Hematopoietic multipotent progenitor cell treated with erythropoietin and hydrocortisone succinate and interleukin-3 and kit ligand, for 6 days (in vitro differentiated cells): ENCODE measurements at regions not wholly inside any gene's neighbourhood (a gene's known extent, or its start where the extent isn't known, plus 50 kb on each side); places are given as distances from the start of the nearest gene placed in this dataset.

Experiments used
- DNase-seq: peaks from one replicate; pipeline ENCODE4 v3.0.0-alpha.2; 2015

- DNase-seq, result peak; percentile 38
Observed at GRCh38 chr7:85630904-85631600, 444.2 kb upstream of the SEMA3D start.

- DNase-seq, result no peak
Observed at GRCh38 chr7:85627791-85628586, 441.1 kb upstream of the SEMA3D start.

GRCh38 chr7:85622059-85622458 is 435.2 kb upstream of the SEMA3D start:
- DNase-seq, result no peak

GRCh38 chr7:85620936-85621685 is 434.3 kb upstream of the SEMA3D start:
- peak; percentile 65 for DNase-seq

- DNase-seq, result no peak
Observed at GRCh38 chr7:85619236-85619635, 432.4 kb upstream of the SEMA3D start.

- DNase-seq, result no peak
Observed at GRCh38 chr7:85614684-85615083, 427.8 kb upstream of the SEMA3D start.

- DNase-seq, result no peak
Observed at GRCh38 chr7:85612514-85612913, 425.7 kb upstream of the SEMA3D start.

GRCh38 chr7:85608804-85609203 is 421.9 kb upstream of the SEMA3D start:
- no peak for DNase-seq

GRCh38 chr7:85602196-85602595 is 415.3 kb upstream of the SEMA3D start:
- no peak for DNase-seq

- no peak for DNase-seq
Observed at GRCh38 chr7:85600395-85600794, 413.5 kb upstream of the SEMA3D start.

GRCh38 chr7:85596827-85597226 is 410.0 kb upstream of the SEMA3D start:
- no peak for DNase-seq

- no peak for DNase-seq
Observed at GRCh38 chr7:85595750-85596178, 408.9 kb upstream of the SEMA3D start.

- DNase-seq, result no peak
Observed at GRCh38 chr7:85593355-85593754, 406.5 kb upstream of the SEMA3D start.

GRCh38 chr7:85587785-85588184 is 400.9 kb upstream of the SEMA3D start:
- DNase-seq, result no peak

- no peak for DNase-seq
Observed at GRCh38 chr7:85586091-85586490, 399.2 kb upstream of the SEMA3D start.

- no peak for DNase-seq
Observed at GRCh38 chr7:85583131-85583953, 396.5 kb upstream of the SEMA3D start.

- DNase-seq, result peak; percentile 41
Observed at GRCh38 chr7:85573844-85574243, 387.0 kb upstream of the SEMA3D start.

GRCh38 chr7:85573346-85573745 is 386.5 kb upstream of the SEMA3D start:
- no peak for DNase-seq

- DNase-seq, result no peak
Observed at GRCh38 chr7:85570898-85571297, 384.0 kb upstream of the SEMA3D start.

GRCh38 chr7:85567983-85568382 is 381.1 kb upstream of the SEMA3D start:
- no peak for DNase-seq

GRCh38 chr7:85566095-85566794 is 379.4 kb upstream of the SEMA3D start:
- DNase-seq, result no peak

GRCh38 chr7:85565276-85565675 is 378.4 kb upstream of the SEMA3D start:
- DNase-seq, result no peak
